Renal cortex interstitium (tissue), 11 donors: ENCODE measurements at regions not wholly inside any gene's neighbourhood (a gene's known extent, or its start where the extent isn't known, plus 50 kb on each side); places are given as distances from the start of the nearest gene placed in this dataset.
"Not testable (repeated sequence)": the region's sequence is repeated elsewhere in the genome, so short reads cannot be mapped to it uniquely, and the experiment has no call there.

ENCODE experiments used
- DNase-seq, 11 donors: peaks; one replicate each; pipeline ENCODE4 v3.0.0-alpha.2; 2013; ENCODE audit warnings: low read depth in 9 of 11, low spot score in 4 of 11; ENCODE audit errors: extremely low read depth in 1 of 11

DNA sequence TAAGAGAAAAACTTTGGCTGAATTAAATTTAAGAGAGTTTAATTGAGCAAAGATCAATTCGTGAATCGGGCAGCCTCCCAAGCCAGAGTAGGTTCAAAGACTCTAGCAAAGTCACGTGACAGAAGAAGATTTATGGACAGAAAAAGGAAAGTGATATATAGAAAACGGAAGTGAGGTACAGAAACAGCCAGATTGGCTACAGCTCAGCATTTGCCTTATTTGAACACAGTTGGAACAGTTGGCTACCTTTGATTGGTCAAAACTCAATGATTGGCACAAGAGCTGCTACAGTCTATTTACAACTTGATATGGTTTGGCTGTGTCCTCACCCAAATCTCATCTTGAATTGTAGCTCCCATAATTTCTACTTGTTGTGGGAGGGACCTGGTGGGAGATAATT is 102.6 kb downstream of the PLG start:
- no peak for DNase-seq

DNA sequence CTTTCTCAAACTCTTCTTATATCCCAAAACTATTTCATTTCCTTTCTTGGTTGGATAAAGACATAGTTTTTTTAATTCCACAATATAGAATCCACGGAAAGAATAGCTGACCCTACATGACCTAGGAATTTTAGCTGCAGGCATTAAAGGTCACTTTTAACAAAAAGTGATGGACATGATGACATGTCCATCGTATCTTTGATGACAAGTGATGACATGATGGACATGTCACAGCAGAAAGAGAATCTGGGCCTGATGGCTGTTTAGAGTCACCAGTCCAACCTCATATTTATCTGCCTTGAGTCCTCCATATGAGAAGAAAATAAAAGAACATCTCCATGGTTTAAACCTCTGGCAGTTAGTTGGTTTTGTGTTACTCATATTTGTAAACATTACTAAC is 106.2 kb downstream of the PLG start:
- DNase-seq = no peak

DNA sequence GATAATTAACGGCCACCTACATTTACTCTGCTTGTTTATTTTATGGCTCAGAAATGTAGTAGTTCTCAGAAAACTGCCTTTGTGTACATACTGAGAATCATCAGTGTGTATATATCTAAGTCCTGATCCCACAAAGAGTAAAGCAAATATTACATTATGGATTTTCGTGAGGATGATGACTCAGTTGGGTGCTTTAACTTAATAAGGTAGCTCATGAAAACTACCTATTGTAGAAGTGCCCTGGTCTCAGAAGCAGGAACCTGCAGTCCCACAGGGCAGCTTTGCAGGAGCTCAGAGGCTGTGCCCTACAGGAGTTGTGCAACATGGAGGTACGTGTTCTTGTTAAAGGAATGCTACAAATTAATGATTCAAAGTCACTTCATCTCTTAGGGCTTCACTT is 108.2 kb downstream of the PLG start:
- no peak for DNase-seq

DNA sequence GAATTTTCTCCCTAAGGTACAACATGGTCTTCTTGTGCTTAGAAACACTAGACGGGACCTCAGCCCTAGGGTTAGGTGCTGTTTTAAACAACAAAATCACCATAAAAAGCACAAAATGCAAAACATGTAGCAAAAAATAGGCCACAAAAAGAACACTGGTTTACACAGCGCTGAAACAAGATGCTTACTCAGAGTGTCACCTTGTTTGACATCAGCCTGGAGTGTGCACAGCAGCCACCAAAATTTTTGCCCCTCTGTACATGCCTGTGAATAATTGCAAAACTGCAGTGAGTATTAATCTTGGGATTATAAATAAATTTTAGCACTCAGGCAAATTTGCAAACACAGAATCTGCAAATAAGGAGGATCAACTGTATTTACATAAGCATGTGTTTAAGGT is 110.1 kb downstream of the PLG start:
- DNase-seq = no peak

DNA sequence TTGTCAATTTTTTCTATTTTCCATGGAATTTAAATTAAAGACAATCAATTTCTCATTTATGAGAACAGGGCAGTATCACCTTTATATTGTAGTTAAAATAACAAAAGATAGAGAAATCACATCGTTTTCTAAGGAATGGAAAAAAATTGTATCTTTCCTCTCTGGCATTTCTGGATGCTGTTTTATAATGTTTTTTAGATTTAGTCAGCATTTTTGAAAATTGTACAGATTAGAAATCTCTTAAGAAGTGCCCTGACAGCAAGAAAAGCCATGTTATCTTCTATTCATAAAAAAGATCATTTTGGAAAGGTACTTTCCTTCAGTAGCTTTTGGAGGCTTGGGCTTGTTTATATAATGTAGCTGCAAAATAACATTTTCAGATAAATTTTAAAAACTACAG is 116.9 kb downstream of the PLG start:
- DNase-seq = no peak

DNA sequence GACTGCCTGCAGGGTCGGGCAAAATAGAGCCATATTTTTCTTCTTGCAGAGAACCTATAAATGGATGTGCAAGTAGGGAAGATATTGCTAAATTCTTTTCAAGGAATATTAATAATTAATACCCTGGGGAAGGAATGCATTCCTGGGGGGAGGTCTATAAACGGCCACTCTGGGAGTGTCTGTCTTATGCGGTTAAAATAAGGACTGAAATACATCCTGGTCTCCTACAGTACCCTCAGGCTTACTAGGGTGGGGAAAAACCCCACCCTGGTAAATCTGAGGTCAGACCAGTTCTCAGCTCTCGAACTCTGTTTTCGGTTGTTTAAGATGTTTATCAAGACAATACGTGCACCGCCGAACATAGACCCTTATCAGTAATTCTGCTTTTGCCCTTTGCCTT is 118.6 kb downstream of the PLG start:
- not testable (repeated sequence) for DNase-seq

DNA sequence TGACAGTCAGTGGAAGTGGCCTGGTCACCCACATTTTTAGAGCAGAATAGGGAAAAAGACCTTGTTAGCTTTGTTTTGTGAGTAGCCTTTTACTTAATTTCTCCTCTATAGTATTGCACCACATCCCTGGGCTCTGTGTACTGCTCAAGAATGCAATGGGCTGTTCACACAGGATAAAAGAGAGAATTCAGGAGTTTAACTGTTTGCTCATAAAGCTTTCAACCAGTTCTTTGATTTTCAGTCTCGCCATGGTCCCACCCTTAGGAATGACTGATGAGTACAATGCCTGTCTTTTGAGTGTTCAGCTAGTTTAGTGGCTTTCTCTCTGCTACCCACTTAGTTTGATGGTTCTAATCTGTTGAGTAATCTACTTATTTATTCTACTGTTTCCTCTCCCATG is 129.7 kb downstream of the PLG start:
- peak in 4 of 11 donors; percentile 3 to 9 (median 6) for DNase-seq

DNA sequence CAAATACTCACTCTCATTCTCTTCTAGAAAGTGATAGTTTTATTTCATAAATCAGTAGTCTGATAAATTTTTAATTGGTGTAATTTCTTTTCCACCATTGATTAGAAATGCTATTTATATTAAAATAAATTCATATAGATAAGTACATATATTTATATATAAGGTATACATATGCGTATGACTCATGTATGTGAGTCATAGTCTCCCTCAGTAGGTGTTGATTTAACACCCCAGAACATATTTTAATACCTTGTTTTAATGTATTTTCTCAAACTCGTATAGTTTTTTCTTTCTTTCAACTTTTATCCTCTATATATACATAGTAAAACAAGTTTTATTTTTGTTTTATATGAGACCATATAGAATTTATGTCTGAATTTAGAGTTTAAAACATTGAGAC is 130.4 kb downstream of the PLG start:
- DNase-seq = no peak

DNA sequence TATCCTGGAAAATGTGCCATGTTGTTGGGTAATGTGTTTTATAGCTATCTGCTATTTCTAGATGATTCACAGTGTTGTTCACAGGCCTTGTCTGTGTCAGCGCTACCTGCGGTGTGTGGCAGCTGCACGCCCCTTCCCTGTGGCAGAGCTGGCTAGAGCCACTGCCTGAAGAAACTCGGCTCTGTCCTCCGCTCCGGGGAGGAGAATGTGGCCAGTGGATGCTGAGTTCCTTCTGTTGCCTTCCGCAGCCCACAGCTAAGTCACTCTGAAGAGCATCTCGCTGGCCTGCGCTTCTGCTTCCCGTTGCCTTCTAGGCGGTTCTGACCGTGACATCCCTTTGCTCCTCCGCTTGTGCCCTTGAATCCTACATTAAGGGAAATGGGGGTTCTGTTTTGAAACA is 135.1 kb downstream of the PLG start:
- DNase-seq = no peak

DNA sequence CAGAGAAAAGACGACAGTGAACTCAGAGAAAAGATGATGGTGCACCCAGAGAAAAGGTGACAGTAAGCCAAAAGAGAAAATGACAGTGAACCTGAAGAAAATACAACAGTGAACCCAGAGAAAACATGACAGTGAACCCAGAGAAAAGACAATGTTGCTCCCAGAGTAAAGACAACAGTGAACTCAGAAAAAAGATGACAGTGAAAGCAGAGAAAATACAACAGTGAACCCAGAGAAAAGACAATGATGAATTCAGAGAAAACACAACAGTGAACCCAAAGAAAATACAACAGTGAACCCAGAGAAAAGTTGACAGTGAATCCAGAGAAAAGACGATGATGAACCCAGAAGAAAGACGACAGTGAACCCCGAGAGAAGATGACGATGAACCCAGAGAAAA is 140.5 kb upstream of the MAP3K4 start:
- no peak for DNase-seq

DNA sequence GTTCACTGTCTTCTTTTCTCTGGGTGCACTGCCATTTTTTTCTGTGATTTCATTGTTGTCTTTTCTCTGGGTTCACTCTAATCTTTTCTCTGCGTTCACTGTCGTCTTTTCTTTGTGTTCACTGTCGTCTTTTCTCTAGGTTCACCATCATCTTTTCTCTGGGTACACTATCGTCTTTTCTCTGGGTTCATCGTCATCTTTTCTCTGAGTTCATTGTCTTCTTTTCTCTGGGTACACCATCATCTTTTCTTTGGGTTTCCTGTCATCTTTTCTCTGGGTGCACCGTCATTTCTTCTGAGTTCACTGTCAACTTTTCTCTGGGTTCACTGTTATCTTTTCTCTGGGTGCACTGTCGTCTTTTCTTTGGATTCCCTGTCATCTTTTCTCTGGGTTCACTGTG is 137.6 kb upstream of the MAP3K4 start:
- no peak for DNase-seq

DNA sequence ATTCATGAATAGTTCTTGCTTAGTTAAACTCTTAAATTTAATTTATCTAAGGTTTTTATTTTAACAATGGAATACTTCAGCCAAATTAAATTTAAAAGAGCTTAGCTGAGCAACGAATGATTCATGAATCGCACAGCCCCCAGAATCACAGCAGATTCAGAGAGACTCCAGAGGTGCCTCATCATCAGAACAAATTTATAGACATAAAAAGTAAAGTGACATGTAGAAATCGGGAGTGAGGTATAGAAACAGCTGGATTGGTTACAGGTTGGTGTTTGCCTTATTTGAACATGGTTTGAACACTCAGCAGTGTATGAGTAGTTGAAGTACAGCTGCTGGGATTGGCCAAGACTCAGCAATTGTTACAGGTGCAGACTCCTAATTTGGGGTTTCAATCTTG is 132.7 kb upstream of the MAP3K4 start:
- no peak for DNase-seq

DNA sequence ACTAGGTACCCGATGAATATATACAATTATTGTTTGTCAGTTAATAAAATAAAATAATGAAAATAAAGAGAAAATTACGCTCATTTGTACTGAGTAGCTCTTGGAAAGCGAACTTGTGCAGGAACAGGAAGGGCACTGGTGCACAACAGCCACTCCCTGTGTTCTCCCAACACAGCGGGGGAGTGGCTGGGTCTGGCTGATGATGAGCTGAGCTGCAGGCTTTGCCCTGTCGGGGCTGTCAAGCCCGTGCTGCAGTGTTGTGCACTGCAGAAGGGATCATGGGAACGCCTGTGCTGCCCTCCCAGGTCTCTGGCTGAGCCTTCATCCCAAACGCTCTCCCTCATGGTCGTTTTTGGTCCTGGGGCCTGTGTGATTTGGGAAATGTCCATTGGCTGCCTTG is 131.7 kb upstream of the MAP3K4 start:
- DNase-seq = no peak

DNA sequence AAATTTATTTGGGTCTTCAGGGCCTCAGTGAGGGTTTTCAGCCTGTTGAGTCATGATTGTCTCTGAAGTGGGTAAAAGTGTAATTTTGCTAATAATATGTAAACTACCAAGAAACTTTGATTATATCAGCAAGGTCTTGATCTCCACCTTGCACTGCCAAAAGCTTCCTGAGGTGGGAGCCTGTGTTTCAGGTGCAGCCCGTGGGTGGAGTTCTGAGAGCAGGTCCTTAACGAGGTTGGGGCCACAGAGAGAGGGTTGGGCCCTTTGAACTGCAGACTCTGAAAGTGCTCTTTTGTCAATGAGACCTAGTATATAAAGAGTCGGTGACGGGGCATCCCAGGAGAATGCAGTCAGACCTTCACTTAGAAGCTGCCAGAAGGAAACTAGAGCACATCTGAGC is 129.7 kb upstream of the MAP3K4 start:
- no peak for DNase-seq

DNA sequence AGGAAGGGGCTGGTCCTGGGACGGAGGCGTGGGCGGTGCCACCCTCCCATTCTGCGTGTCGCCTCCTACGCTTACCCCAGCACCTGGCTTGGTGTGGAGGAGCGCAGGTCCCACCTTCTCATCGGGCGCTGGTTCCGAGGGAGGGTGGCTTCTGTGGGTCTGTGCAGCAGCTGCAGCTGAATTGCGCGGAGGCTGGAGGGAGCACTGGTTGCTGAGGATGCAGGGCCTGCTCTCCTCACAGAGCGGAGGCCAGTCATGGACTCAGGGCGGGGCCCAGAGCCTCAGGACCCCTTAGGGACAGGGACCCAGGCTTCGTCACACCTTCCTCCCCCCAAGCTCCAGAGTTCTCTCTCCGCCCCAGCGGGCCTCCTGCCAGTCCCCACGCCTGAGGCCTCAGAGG is 127.8 kb upstream of the MAP3K4 start:
- no peak for DNase-seq

DNA sequence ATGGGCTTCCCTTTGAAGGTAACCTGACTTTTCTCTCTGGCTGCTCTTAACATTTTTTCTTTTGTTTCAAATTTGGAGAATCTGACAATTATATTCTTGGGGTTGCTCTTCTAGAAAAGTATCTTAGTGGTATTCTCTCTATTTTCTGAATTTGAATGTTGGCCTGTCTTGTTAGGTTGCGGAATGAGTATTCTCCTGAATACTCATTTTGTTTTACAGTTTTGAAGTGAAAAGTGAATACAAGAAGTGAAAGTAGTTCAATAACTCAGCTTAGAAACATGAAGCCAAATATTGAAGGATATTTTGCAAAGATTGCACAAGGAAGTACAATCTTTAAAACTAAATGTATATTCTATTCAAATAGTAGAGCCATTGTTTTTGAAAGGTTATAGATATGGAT is 120.2 kb upstream of the MAP3K4 start:
- no peak for DNase-seq

DNA sequence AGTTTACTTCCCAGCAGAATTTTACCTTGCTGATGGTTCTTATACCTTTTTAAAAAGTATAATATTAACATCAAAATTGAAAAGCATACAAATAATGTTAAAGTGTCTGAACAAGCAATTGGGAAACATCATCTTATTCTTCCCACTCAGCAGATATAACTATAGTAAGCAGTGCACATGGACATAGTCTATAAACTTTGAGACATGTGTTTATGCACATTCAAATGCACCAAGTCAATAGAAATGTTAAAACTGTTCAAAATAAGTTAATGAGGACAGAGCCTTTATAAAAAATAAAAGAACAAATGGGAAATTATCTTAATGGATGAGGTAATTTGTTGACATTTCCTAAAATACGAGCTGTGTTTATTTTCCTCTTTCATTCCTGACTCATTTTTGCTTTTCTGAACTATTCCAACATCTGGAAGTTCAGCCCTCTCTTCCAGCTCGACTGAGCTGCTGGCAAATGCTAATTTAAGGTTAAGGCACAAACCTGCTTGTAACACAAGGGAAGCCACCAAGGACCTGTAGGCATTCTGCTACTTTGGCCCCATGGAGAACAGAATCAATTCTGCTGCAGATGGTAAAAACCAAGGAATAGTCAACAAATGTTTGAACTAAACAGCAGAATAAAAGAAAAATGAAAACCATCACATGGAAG is 110.3 kb upstream of the MAP3K4 start:
- DNase-seq = no peak

DNA sequence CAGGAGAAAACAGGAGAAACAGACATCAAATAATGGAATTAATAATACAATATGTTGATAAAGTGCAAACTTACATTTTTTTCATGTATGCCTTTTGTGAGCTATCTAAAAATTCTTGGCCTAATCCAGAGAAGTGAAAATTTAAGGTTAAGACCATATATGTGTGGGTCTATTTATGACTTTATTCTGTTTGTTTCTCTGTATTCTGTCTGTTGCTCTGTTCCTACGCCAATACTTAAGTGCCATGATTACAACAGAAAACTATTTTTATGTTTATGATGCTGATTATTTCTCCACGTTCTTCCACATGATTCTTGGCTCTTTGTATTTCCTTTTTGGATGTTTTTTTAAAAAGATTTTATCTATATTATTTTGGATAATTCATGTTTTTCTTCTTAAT is 109.6 kb upstream of the MAP3K4 start:
- DNase-seq = no peak

DNA sequence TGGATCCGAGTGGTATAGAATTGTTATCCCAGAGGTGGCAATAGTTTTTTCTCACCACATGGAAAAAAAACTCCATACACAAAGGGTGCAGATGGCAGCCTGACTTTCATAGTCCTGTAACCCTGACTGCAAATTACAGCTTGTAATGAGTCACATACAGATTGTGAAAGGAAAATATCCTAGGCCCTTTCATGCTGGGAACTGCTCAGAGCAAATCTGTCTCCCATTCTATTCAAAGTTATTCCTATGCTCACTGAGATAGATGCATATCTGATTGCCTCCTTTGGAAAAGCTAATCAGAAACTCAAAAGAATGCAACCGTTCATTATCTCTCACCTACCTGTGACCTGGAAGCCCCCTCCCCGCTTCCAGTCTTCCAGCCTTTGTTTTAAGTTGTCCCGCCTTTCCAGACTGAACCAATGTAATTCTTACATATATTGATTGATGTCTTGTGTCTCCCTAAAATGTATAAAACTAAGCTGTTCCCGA is 108.7 kb upstream of the MAP3K4 start:
- DNase-seq = no peak

DNA sequence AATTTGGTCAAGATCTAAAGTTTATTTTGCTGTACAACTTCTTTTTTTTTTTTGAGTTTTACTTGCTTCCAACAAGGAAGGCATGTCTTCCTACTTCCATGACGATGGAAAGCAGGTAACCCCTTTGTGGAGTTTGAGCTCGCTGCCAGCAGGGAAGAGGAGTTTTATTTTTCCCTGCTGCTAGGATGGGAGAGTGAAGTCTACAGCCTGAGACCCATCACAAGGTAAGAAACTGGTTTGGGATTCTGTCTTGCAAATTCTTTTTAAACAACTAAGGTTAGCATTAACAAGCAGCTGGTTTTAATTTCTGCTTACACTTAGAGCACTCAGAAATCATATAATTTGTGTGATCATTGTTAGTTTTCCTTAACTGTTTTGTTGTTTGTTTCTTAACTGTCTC is 108.0 kb upstream of the MAP3K4 start:
- no peak for DNase-seq

DNA sequence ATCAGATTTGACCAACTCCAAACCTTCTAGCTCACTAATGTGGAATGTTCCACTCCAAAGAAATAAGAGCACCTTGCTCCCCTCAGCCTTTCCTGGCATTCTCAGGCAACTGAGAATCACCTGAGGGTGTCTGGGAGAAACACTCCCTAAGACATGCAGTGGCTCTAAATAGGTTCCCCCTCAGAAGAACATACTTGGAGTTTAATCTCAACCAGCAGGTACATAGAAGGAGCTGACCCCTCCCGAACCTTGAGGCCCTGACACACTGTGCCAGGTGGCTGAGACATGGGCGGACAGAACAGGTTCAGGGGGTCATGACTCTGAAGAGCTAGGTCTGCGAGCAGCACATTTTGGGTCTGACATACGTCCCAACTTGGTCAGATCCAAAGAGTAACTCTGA is 107.6 kb upstream of the MAP3K4 start:
- DNase-seq = no peak

DNA sequence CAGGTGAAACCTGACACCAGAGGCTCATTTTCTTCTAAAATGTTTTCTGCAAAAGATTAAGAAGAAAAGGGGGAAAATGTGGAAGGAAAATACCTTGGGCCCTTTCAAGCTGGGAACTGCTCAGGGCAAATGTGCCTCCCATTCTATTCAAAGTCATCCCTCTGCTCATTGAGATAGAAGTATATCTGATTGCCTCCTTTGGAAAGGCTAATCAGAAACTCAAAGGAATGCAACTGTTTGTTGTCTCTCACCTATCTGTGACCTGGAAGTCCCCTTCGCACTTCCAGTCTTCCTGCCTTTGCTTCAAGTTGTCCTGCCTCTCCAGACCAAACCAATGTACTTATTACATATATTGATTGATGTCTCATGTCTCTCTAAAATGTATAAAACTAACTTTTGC is 102.4 kb upstream of the MAP3K4 start:
- DNase-seq = not testable (repeated sequence)
